H1 (cell line): ENCODE measurements at regions not wholly inside any gene's neighbourhood (a gene's known extent, or its start where the extent isn't known, plus 50 kb on each side); places are given as distances from the start of the nearest gene placed in this dataset.

ENCODE experiments used
- CTCF ChIA-PET: fragments of 300-600 bp; sonication (Branson Sonifier 250); formaldehyde crosslinking; loops from one replicate; lab custom pipeline; 2021; ENCODE audit not compliant: partially characterized antibody; lab: Charles Lee
- POLR2A ChIA-PET: fragments of 300-600 bp; sonication (Branson Sonifier 250); formaldehyde crosslinking; loops from one replicate; lab custom pipeline; 2021; ENCODE audit warnings: inconsistent platforms; ENCODE audit not compliant: partially characterized antibody; lab: Charles Lee
- DNase-seq, 2 experiments: peaks; one replicate each; pipeline versions ENCODE4 v3.0.0 to v3.0.0-alpha.2; 2010 to 2022; ENCODE audit warnings: low spot score in 2 of 2, low read depth in 1 of 2, mixed read lengths in 1 of 2
- FAIRE-seq: peaks from 2 replicates; lab custom pipeline; 2011; peaks lifted over from hg19 to GRCh38; lab: Jason Lieb, UNC
- H2AFZ ChIP-seq: 2 replicates; pipeline ENCODE4 v1.8.1; 2012; ENCODE audit warnings: low read length, inconsistent platforms
- H2AK5ac ChIP-seq: 2 replicates; pipeline ENCODE4 v1.6.1; 2013; ENCODE audit warnings: low read depth, low read length
- H2BK120ac ChIP-seq: replicated peaks from 2 replicates; pipeline ENCODE3; 2013; ENCODE audit warnings: low read depth, low read length, inconsistent platforms
- H2BK12ac ChIP-seq: 2 replicates; pipeline ENCODE4 v1.6.1; 2013; ENCODE audit warnings: low read depth, low read length
- H2BK15ac ChIP-seq: 2 replicates; pipeline ENCODE4 v1.6.1; 2013; ENCODE audit warnings: low read length
- H2BK20ac ChIP-seq: 2 replicates; pipeline ENCODE4 v1.6.1; 2013; ENCODE audit warnings: low read length
- H2BK5ac ChIP-seq: 2 replicates; pipeline ENCODE4 v1.6.1; 2013; ENCODE audit warnings: low read depth, low read length
- H3K14ac ChIP-seq: 2 replicates; pipeline ENCODE4 v1.6.1; 2013; ENCODE audit warnings: inconsistent platforms; ENCODE audit not compliant: insufficient read length
- H3K18ac ChIP-seq: 2 replicates; pipeline ENCODE4 v1.6.1; 2013; ENCODE audit warnings: low read length; ENCODE audit errors: extremely low read depth
- H3K23ac ChIP-seq: 2 replicates; pipeline ENCODE4 v1.6.1; 2013; ENCODE audit warnings: inconsistent platforms; ENCODE audit not compliant: insufficient read length
- H3K23me2 ChIP-seq: 2 replicates; pipeline ENCODE4 v1.6.1; 2013; ENCODE audit warnings: low read depth, low read length
- H3K27ac ChIP-seq: 2 replicates; pipeline ENCODE4 v1.6.1; 2011; ENCODE audit warnings: low read depth, low read length, inconsistent platforms
- H3K27me3 ChIP-seq, 4 experiments: replicated peaks in 1 of 4; 1 replicate in 1 of 4; 2 replicates in 3 of 4; pipeline versions ENCODE4 v1.6.1 to v1.8.1; 2011 to 2013; ENCODE audit warnings: low read length in 3 of 4, mild to moderate bottlenecking in 3 of 4, inconsistent platforms in 2 of 4, mixed read lengths in 2 of 4, moderate library complexity in 1 of 4; ENCODE audit not compliant: control insufficient read depth in 3 of 4, insufficient read depth in 3 of 4; ENCODE audit errors: extremely low read depth in 1 of 4
- H3K36me3 ChIP-seq, 4 experiments: 2 replicates each; pipeline versions ENCODE4 v1.6.1 to v1.8.1; 2011 to 2013; ENCODE audit warnings: mild to moderate bottlenecking in 4 of 4, low read length in 3 of 4, moderate library complexity in 2 of 4, control low read depth in 1 of 4, inconsistent platforms in 1 of 4; ENCODE audit not compliant: insufficient read depth in 4 of 4, control insufficient read depth in 2 of 4
- H3K4ac ChIP-seq: replicated peaks from 2 replicates; pipeline ENCODE3; 2013; ENCODE audit warnings: low read length, low read depth, mixed read lengths, inconsistent platforms; ENCODE audit not compliant: insufficient read length
- H3K4me1 ChIP-seq, 4 experiments: replicated peaks in 1 of 4; 1 replicate in 1 of 4; 2 replicates in 3 of 4; pipeline versions ENCODE4 v1.6.1 to v1.8.1; 2011 to 2013; ENCODE audit warnings: low read length in 3 of 4, inconsistent platforms in 2 of 4, mixed read lengths in 1 of 4; ENCODE audit not compliant: insufficient read depth in 4 of 4, control insufficient read depth in 3 of 4
- H3K4me2 ChIP-seq, 2 experiments: 2 replicates each; pipeline versions ENCODE4 v1.6.1 to v1.8.1; 2011 to 2013; ENCODE audit warnings: low read depth in 2 of 2, low read length in 2 of 2, control low read depth in 1 of 2, inconsistent platforms in 1 of 2, mild to moderate bottlenecking in 1 of 2; ENCODE audit not compliant: insufficient read depth in 1 of 2
- H3K4me3 ChIP-seq, 4 experiments: fragments of 200-600, 300-600 bp in 1 of 4; sonication (generic), shearing (Covaris generic), sonication (Bioruptor Twin) in 1 of 4; 2 replicates each; pipeline versions ENCODE4 v1.5.1 to v1.8.1; 2011 to 2016; ENCODE audit warnings: low read length in 4 of 4, low read depth in 3 of 4, control low read depth in 2 of 4, inconsistent platforms in 2 of 4, mild to moderate bottlenecking in 2 of 4, mixed read lengths in 1 of 4, moderate library complexity in 1 of 4; ENCODE audit not compliant: insufficient read depth in 2 of 4; ENCODE audit errors: extremely low read depth in 1 of 4
- H3K56ac ChIP-seq: replicated peaks from 2 replicates; pipeline ENCODE3; 2013; ENCODE audit warnings: low read depth, mild to moderate bottlenecking, mixed read lengths, low read length, inconsistent platforms; ENCODE audit not compliant: insufficient read length
- H3K79me1 ChIP-seq: 2 replicates; pipeline ENCODE4 v1.6.1; 2013; ENCODE audit warnings: low read depth, low read length, control low read depth
- H3K79me2 ChIP-seq, 2 experiments: 2 replicates each; pipeline versions ENCODE4 v1.6.1 to v1.8.1; 2012 to 2013; ENCODE audit warnings: low read length in 2 of 2, mild to moderate bottlenecking in 2 of 2, inconsistent platforms in 1 of 2; ENCODE audit not compliant: insufficient read depth in 2 of 2, control insufficient read depth in 1 of 2
- H3K9ac ChIP-seq, 4 experiments: replicated peaks in 1 of 4; 1 replicate in 1 of 4; 2 replicates in 3 of 4; pipeline versions ENCODE4 v1.6.1 to v1.8.1; 2011 to 2013; ENCODE audit warnings: low read depth in 3 of 4, low read length in 3 of 4, control low read depth in 2 of 4, mild to moderate bottlenecking in 2 of 4, moderate library complexity in 2 of 4, inconsistent platforms in 1 of 4; ENCODE audit errors: extremely low read depth in 1 of 4
- H3K9me3 ChIP-seq, 2 experiments: 2 replicates each; pipeline versions ENCODE4 v1.6.1 to v1.8.1; 2012 to 2013; ENCODE audit warnings: mild to moderate bottlenecking in 2 of 2, moderate library complexity in 2 of 2, control low read depth in 1 of 2, inconsistent platforms in 1 of 2, low read depth in 1 of 2, low read length in 1 of 2, mixed read lengths in 1 of 2; ENCODE audit not compliant: insufficient read depth in 2 of 2
- H4K20me1 ChIP-seq, 2 experiments: replicated peaks in 1 of 2; 2 replicates each; pipeline versions ENCODE3 to v1.8.1; 2011 to 2013; ENCODE audit warnings: inconsistent platforms in 2 of 2, low read length in 2 of 2, mild to moderate bottlenecking in 1 of 2; ENCODE audit not compliant: insufficient read depth in 2 of 2, control insufficient read depth in 1 of 2
- H4K5ac ChIP-seq: 2 replicates; pipeline ENCODE4 v1.6.1; 2013; ENCODE audit warnings: low read length, low read depth, mixed read lengths, inconsistent platforms; ENCODE audit not compliant: insufficient read length
- H4K8ac ChIP-seq: 2 replicates; pipeline ENCODE4 v1.8.0; 2013; ENCODE audit warnings: mild to moderate bottlenecking, moderate library complexity, low read length, inconsistent platforms; ENCODE audit not compliant: insufficient read depth; ENCODE audit errors: extremely low read depth
- H4K91ac ChIP-seq: replicated peaks from 2 replicates; pipeline ENCODE3; 2013; ENCODE audit warnings: low read length, mixed read lengths, inconsistent platforms; ENCODE audit not compliant: insufficient read length
- BACH1 ChIP-seq: IDR thresholded peaks from 2 replicates; pipeline ENCODE4 v1.6.1; 2012; ENCODE audit warnings: low read length, improper control_type of control experiment
- CHD1 ChIP-seq: IDR thresholded peaks from 2 replicates; pipeline ENCODE4 v1.6.1; 2012; ENCODE audit warnings: low read depth, low read length, improper control_type of control experiment
- CHD2 ChIP-seq: IDR thresholded peaks from 2 replicates; pipeline ENCODE4 v1.6.1; 2012; ENCODE audit warnings: low read length, improper control_type of control experiment
- EP300 ChIP-seq, 2 experiments: IDR thresholded peaks; 1 replicate in 1 of 2; 2 replicates in 1 of 2; pipeline ENCODE4 v1.6.1; 2011 to 2012; ENCODE audit warnings: low read depth in 2 of 2, low read length in 2 of 2, mild to moderate bottlenecking in 2 of 2, borderline replicate concordance in 1 of 2, inconsistent platforms in 1 of 2, moderate library complexity in 1 of 2
- NRF1 ChIP-seq: IDR thresholded peaks from 2 replicates; pipeline ENCODE4 v1.6.1; 2011; ENCODE audit warnings: mild to moderate bottlenecking, low read depth, low read length, improper control_type of control experiment
- TAF1 ChIP-seq: IDR thresholded peaks from 2 replicates; pipeline ENCODE4 v1.6.1; 2011; ENCODE audit warnings: mild to moderate bottlenecking, low read depth, low read length
- USF2 ChIP-seq: IDR thresholded peaks from 2 replicates; pipeline ENCODE4 v1.6.1; 2011; ENCODE audit warnings: low read length, improper control_type of control experiment
- YY1 ChIP-seq: IDR thresholded peaks from 2 replicates; pipeline ENCODE4 v1.6.1; 2011; ENCODE audit warnings: low read depth, mild to moderate bottlenecking, low read length
- WGBS, 2 experiments: shearing (Covaris generic) in 1 of 2; methylation state at CpG; one replicate each; pipeline versions ENCODE4 v1.1.6 to v1.1.7; 2013 to 2015; ENCODE audit warnings: low lambda C conversion rate in 2 of 2, mixed read lengths in 2 of 2, inconsistent platforms in 1 of 2, low coverage in 1 of 2, missing lambda C conversion rate in 1 of 2; ENCODE audit not compliant: insufficient replicate concordance in 2 of 2, insufficient coverage in 1 of 2, insufficient read length in 1 of 2; ENCODE audit errors: extremely low coverage in 1 of 2, missing lambda C conversion rate in 1 of 2; 5-methylcytosine and 5-hydroxymethylcytosine counted together

GRCh38 chr10:6926971-6927370, 346.9 kb upstream of the PRKCQ start:
- Histone ChIP-seq H2AFZ (no peak overlapping the region), H3K23ac (no peak overlapping the region), H3K18ac (no peak overlapping the region), H4K8ac (no peak overlapping the region), H2BK20ac (no peak overlapping the region), H2AK5ac (no peak overlapping the region), H2BK120ac (no peak overlapping the region), H3K23me2 (no peaks in the 10 kb centered on the region), H4K20me1 (no peaks in the 10 kb centered on the region), H2BK5ac (no peak overlapping the region), H3K9me3 (no peaks in the 10 kb centered on the region), H2BK15ac (no peak overlapping the region), H3K9ac (no peak overlapping the region), H3K14ac (no peak overlapping the region), H3K4me2 (no peak overlapping the region), H4K5ac (no peak overlapping the region), H3K4ac (no peak overlapping the region), H3K27ac (no peak overlapping the region), H3K79me1 (no peaks in the 10 kb centered on the region), H3K4me1 (no peaks in the 10 kb centered on the region; a peak in 1 of 7 replicates), H2BK12ac (no peak overlapping the region), H3K79me2 (no peaks in the 10 kb centered on the region), H3K36me3 (no peaks in the 10 kb centered on the region), H3K4me3 (no peak overlapping the region), H4K91ac (no peak overlapping the region), H3K56ac (no peak overlapping the region), H3K27me3 (no peaks in the 10 kb centered on the region)
- ChIA-PET CTCF (interaction anchor here (0.9 to 1.0 kb wide), 2 partner anchors 104 to 159 kb away, joined by 3 read pairs; no protein-coding TSS in a partner anchor), POLR2A (no interaction called here)
- FAIRE-seq = no peak
- WGBS, 2 experiments = 89% methylated on average over 2 of the region's 2 CpGs; no CpG with 5 or more reads in 1 of the 2 experiments
- no peak for DNase-seq
- no peak for TF ChIP-seq TAF1
- no peak for TF ChIP-seq NRF1
- no peak for TF ChIP-seq BACH1
- no peak for TF ChIP-seq USF2
- no peak for TF ChIP-seq CHD1
- TF ChIP-seq CHD2 = no peak
- no peak for TF ChIP-seq YY1
- TF ChIP-seq EP300 (IDR thresholded peaks at IDR 0.05; ENCODE audit: borderline replicate concordance in 1 of 2, low read depth in 2 of 2, low read length in 2 of 2) = no peak
